NB4 (cell line): ENCODE measurements at regions not wholly inside any gene's neighbourhood (a gene's known extent, or its start where the extent isn't known, plus 50 kb on each side); places are given as distances from the start of the nearest gene placed in this dataset.

Source experiments
- MYC ChIP-seq: IDR thresholded peaks from 2 replicates; pipeline ENCODE4 v1.6.1; 2011; ENCODE audit warnings: low read depth, low read length
- POLR2A ChIP-seq: IDR thresholded peaks from 2 replicates; pipeline ENCODE4 v1.6.1; 2011; ENCODE audit warnings: mild to moderate bottlenecking; ENCODE audit not compliant: insufficient read length; ENCODE audit errors: extremely low read depth
- TF ChIP-seq, protein P1 (sequence below): IDR thresholded peaks from one replicate; pipeline ENCODE4 v1.5.1; 2012; ENCODE audit warnings: low read depth, low read length
- TF ChIP-seq, protein P2 (sequence below): IDR thresholded peaks from 2 replicates; pipeline ENCODE4 v1.6.1; 2011; ENCODE audit warnings: low read depth, low read length

DNA sequence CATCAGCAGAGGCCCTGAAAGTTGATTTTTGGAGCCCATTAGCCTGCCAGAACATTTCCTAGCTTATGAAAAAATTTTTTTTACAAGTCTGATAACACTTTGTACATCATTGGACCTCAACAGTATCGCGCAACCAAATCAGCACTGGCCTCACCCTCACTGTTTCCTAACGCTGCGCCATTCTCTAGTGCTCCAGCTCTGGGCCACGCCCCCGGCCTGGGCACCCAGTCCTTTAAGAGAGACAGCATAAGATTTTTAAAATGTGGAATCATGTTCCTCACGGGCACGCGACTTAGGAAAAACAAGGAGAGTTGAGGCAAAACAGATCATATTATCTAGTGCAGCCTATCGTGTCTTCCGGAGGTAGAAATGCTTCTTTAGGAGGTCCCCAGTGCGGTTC lies 114.5 kb downstream of the BOD1 start:
- TF ChIP-seq POLR2A (no peak), MYC (no peak)
- TF ChIP-seq, protein P1, sequence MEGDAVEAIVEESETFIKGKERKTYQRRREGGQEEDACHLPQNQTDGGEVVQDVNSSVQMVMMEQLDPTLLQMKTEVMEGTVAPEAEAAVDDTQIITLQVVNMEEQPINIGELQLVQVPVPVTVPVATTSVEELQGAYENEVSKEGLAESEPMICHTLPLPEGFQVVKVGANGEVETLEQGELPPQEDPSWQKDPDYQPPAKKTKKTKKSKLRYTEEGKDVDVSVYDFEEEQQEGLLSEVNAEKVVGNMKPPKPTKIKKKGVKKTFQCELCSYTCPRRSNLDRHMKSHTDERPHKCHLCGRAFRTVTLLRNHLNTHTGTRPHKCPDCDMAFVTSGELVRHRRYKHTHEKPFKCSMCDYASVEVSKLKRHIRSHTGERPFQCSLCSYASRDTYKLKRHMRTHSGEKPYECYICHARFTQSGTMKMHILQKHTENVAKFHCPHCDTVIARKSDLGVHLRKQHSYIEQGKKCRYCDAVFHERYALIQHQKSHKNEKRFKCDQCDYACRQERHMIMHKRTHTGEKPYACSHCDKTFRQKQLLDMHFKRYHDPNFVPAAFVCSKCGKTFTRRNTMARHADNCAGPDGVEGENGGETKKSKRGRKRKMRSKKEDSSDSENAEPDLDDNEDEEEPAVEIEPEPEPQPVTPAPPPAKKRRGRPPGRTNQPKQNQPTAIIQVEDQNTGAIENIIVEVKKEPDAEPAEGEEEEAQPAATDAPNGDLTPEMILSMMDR: no peak
- TF ChIP-seq, protein P2, sequence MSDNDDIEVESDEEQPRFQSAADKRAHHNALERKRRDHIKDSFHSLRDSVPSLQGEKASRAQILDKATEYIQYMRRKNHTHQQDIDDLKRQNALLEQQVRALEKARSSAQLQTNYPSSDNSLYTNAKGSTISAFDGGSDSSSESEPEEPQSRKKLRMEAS: no peak
